ENCODE measurements at regions not wholly inside any gene's neighbourhood (a gene's known extent, or its start where the extent isn't known, plus 50 kb on each side); places are given as distances from the start of the nearest gene placed in this dataset.
"Not testable (repeated sequence)": the region's sequence is repeated elsewhere in the genome, so short reads cannot be mapped to it uniquely, and the experiment has no call there.

GRCh38 chr21:15468368-15468767 is 261.4 kb upstream of the USP25 start:
- DNase-seq (ENCODE audit: low read depth in 2 of 2), result no peak

GRCh38 chr21:15472108-15473040 is 257.4 kb upstream of the USP25 start:
- no peak for DNase-seq (ENCODE audit: low read depth in 2 of 2)

GRCh38 chr21:15477773-15478172 is 252.0 kb upstream of the USP25 start:
- not testable (repeated sequence) for DNase-seq (ENCODE audit: low read depth in 2 of 2)

GRCh38 chr21:15480160-15480559 is 249.6 kb upstream of the USP25 start:
- DNase-seq (ENCODE audit: low read depth in 2 of 2), result no peak

GRCh38 chr21:15483138-15483780 is 246.5 kb upstream of the USP25 start:
- DNase-seq (ENCODE audit: low read depth in 2 of 2), result peak; percentile 75 to 84

- DNase-seq (ENCODE audit: low read depth in 2 of 2), result no peak
Measured at GRCh38 chr21:15486460-15487195, 243.2 kb upstream of the USP25 start.

GRCh38 chr21:15487196-15487550 is 242.6 kb upstream of the USP25 start:
- DNase-seq (ENCODE audit: low read depth in 2 of 2), result no peak

GRCh38 chr21:15491100-15491499 is 238.7 kb upstream of the USP25 start:
- no peak for DNase-seq (ENCODE audit: low read depth in 2 of 2)

GRCh38 chr21:15493646-15494045 is 236.1 kb upstream of the USP25 start:
- no peak for DNase-seq (ENCODE audit: low read depth in 2 of 2)

- no peak for DNase-seq (ENCODE audit: low read depth in 2 of 2)
Measured at GRCh38 chr21:15494481-15494880, 235.3 kb upstream of the USP25 start.

- peak; percentile 24 to 34 for DNase-seq (ENCODE audit: low read depth in 2 of 2)
Measured at GRCh38 chr21:15495965-15496364, 233.8 kb upstream of the USP25 start.

GRCh38 chr21:15496911-15497310 is 232.9 kb upstream of the USP25 start:
- DNase-seq (ENCODE audit: low read depth in 2 of 2), result no peak

- no peak for DNase-seq (ENCODE audit: low read depth in 2 of 2)
Measured at GRCh38 chr21:15498455-15498854, 231.3 kb upstream of the USP25 start.

- DNase-seq (ENCODE audit: low read depth in 2 of 2), result no peak
Measured at GRCh38 chr21:15506086-15506485, 223.7 kb upstream of the USP25 start.

GRCh38 chr21:15508554-15508953 is 221.2 kb upstream of the USP25 start:
- DNase-seq (ENCODE audit: low read depth in 2 of 2), result no peak

- no peak for DNase-seq (ENCODE audit: low read depth in 2 of 2)
Measured at GRCh38 chr21:15514073-15514946, 215.5 kb upstream of the USP25 start.

- no peak for DNase-seq (ENCODE audit: low read depth in 2 of 2)
Measured at GRCh38 chr21:15515908-15516307, 213.9 kb upstream of the USP25 start.

GRCh38 chr21:15517394-15517793 is 212.4 kb upstream of the USP25 start:
- DNase-seq (ENCODE audit: low read depth in 2 of 2), result no peak

- DNase-seq (ENCODE audit: low read depth in 2 of 2), result no peak
Measured at GRCh38 chr21:15520811-15521643, 208.8 kb upstream of the USP25 start.

- no peak for DNase-seq (ENCODE audit: low read depth in 2 of 2)
Measured at GRCh38 chr21:15521644-15522001, 208.2 kb upstream of the USP25 start.

Data from dermis microvascular lymphatic vessel endothelial cell (primary cell).